HG03575 (cell line): ENCODE measurements at regions not wholly inside any gene's neighbourhood (a gene's known extent, or its start where the extent isn't known, plus 50 kb on each side); places are given as distances from the start of the nearest gene placed in this dataset.
"Not testable (repeated sequence)": the region's sequence is repeated elsewhere in the genome, so short reads cannot be mapped to it uniquely, and the experiment has no call there.

Source experiments
- ATAC-seq: cut with Tn5 transposase; IDR thresholded peaks from one replicate; pipeline ENCODE4 v1.9.1; 2021; ENCODE audit not compliant: unreplicated experiment, insufficient number of reproducible peaks, low FRiP score; ENCODE audit errors: extremely low read depth

GRCh38 chr6:50899306-50899870 lies 80.7 kb downstream of the TFAP2B start:
- ATAC-seq: no peak

DNA sequence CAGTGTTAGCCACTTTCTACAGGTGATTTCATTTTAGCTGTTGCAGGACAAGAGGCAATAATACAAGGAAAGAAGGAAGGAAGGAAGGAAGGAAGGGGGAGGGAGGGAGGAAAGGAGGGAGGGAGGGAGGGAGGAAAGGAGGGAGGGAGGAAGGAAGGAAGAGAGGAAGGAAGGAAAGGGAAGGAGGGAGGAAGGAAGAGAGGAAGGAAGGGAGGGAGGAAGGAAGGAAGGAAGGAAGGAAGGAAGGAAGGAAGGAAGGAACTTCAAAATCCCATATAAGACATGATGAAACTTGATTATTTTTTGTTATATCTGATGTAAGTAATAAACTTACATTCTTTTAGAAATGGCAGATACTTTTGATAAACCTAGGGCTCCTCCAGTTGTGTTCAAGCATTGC lies 83.6 kb downstream of the TFAP2B start:
- no peak for ATAC-seq

DNA sequence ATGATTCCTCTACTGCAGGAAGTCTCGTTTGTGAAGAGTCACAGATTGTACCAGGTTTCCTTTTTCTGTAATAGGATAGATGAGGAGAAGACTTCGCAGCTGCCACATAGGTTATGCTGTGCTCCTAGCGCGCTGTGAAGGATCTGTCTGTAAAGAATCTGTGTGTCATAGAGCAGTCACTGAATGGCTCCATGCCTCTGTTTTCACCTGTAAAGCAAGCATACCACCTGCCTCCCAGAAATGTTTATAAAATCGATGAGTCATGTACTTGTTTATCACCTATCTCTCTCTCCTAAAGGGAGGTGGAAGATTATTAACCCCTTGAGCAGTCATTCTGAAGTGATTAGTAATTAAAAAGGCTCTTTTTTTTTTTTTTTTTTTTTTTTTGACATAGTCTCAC lies 86.6 kb downstream of the TFAP2B start:
- ATAC-seq: no peak

DNA sequence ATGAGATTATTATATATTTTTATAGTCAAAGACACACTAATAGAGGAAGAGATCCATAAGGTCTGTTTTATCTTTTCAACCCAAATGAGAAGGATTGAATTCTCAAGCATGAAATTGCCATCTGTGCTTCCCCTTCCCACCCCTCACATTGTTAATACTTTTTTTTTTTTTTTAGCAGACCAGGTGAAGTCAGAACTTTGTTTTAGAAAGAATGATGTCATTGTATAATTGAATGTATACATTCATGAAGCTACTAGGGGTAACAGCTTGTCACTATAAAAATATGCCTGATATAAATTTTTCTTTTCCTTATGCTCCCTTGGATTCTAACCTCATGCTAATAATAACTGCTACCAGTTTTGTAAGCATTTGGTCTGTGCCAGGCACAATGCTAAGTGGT lies 88.9 kb downstream of the TFAP2B start:
- no peak for ATAC-seq

DNA sequence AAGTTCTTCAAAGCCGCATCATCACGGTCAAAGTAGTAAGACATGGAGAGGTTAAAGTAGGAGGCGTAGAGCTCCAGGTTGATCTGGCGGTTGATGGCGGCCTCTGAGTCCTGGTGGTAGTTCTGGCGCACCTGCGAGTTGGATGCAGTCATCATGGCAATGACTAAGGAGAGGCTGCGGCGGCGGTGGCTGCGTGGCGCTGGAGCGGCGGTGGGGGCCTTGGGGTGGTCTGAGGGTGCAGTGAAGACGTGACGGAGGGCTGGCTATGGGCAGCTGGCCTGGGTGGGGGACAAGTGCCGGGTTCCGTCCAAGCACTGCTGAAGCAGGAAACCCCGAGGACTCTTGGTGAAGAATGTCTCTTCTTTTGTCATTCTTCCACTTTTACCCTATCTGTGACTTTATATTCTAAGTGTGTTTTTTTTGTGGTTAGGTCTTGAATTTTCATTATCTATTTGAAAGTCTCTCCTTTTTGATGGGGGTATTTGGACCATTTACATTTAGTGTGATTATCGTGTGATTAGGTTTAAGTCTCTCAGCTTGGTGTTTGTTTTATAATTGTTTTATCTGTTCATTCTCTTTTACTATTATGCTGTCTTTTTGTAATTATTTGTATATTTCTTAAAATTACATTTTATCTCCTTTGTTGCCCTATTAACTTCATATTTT lies 94.6 kb downstream of the TFAP2B start:
- no peak for ATAC-seq

DNA sequence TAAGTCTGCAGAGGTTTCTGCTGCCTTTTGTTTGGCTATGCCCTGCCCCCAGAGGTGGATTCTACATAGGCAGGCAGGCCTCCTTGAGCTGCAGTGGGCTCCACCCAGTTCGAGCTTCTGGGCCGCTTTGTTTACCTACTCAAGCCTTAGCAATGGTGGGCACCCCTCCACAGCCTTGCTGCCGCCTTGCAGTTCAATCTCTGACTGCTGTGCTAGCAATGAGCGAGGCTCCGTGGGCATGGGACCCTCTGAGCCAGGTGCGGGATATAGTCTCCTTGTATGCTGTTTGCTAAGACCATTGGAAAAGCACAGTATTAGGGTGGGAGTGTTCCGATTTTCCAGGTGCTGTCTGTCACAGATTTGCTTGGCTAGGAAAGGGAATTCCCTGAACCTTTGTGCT lies 102.7 kb downstream of the TFAP2B start:
- ATAC-seq: not testable (repeated sequence)

DNA sequence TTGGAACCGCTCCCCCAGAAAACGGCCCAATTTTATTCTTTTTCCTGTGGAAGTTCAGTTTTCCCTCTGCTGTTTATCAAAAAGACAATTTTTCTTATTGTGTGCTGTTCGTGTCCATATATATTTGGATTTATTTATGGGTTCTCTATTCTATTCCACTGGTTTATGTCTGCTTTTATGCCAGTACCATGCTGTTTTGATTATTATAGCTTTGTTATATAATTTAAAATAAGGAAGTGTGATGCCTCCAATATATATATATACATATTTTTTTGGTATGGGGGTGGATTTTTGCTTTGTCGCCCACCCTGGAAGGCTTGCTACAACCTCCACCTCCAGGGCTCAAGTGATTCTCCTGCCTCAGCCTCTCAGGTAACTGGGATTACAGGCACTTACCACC lies 103.3 kb downstream of the TFAP2B start:
- ATAC-seq: no peak

DNA sequence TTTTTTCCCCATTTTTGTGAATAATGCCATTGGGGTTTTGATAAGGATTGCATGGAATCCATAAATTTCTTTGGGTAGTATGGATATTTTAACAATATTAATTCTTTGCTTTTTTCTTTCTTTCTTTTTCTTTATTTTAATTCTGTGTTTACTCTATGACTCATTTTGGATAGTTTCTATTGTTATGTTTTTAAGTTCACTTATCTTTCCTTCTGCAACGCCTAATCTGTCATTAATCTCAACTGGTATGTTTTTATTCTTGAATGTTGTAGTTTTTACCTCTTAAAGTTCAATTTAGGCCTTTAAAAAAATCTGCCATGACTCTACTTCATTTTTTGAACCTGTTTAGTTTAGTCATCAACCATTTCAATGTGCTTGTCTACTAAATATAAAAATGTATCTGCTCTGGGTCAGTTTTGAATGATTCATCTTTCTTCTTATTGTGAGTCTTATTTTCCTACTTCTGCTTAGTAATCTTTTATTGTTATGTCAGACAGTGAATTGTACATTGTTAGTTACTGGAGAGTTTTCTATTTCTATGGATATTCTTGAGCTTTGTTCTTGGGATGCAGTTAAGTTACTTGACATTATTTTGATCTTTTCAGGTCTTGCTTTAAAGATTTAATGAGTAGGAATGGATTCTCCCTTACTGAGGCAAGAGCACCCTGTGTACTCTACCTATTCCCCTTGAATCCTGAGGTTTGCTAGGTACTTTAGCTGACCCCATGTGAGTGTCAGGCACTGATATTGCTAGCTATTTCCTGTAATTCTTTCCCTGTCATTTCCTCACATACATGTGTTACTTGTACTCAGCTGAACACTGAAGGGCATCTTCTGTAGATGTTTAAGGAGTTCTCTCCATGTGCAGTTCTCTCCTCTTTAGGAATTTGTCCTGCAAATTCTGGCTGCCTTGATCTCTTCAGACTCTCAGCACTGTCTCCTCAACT lies 104.2 kb downstream of the TFAP2B start:
- ATAC-seq: no peak

DNA sequence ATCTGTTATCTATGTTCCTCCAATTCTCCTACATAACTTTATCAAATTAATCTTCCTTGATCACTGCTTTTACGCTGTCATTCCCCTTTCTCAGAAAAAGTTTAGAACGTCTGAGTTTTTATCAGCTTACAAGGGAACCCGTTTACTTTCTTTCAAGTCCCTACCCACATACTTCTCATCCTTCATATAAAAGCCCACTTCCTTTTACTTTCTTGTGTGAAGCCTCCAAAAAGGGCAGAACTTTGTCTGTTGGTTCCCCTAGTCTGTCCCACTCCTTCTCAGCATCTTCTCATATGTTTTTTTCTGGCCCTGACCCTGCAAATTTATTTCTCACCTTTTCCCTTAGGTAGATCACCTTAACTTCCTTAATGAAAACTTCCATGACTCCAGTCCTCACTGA lies 106.1 kb downstream of the TFAP2B start:
- no peak for ATAC-seq

DNA sequence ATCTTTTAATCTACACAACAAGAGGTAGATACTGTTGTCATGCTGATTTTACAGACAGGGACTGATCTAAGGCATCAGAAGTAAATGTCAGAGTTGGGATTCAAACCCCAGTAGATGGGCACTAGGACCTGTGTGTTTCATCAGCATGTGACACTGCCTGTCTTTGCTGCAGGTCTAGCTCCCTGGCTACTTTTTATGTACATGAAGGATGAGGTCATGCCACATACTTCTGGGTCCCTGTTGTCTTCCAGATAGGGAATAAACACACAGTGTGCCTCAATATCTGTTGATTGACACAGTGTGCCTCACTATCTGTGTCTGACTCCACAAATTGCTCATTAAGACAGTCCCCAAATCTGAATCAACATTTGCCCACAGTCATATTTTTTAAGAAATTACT lies 106.9 kb downstream of the TFAP2B start:
- no peak for ATAC-seq

- ATAC-seq: no peak
Measured at GRCh38 chr6:50925981-50926380, 107.3 kb downstream of the TFAP2B start.

DNA sequence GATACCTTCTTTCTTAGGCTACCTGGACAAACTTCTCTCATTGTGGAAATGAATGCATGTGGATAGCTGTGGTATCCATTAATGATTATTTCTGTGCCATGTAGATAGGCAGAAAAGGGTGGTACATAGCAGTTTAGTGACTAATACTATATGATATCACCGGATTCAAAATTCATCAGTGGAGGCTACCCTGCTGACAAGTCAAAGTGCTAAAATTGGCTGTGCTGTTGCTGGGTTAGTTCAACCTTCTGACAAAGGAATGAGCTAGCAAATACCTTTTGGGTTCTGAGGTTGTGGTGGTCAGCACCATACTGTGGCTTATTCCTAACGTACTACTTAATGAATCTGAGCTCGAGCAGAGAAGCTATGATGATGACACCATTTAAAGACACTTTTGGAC lies 109.1 kb downstream of the TFAP2B start:
- ATAC-seq: no peak

GRCh38 chr6:50929323-50929722 lies 110.7 kb downstream of the TFAP2B start:
- ATAC-seq: no peak

- no peak for ATAC-seq
Measured at GRCh38 chr6:50935442-50935841, 116.8 kb downstream of the TFAP2B start.

GRCh38 chr6:50936277-50936681 lies 117.6 kb downstream of the TFAP2B start:
- no peak for ATAC-seq

DNA sequence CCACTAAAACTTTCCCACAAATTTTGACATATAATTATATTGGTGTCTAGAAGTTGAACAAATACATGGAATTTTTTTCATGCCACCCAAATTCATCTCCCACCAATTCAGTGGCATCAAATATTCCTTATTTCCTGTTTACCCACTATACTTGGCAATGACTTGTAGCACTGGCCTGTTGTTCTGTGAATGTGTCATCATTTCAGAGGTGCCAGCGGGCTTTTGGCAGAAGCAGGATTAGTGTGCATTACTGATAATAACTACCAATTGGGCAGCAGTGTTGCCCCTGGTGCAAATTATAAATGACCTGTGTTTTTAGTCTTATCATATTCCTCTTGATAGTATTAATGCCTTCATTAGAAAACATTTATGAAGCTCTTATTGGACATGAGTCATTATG lies 121.3 kb downstream of the TFAP2B start:
- no peak for ATAC-seq

DNA sequence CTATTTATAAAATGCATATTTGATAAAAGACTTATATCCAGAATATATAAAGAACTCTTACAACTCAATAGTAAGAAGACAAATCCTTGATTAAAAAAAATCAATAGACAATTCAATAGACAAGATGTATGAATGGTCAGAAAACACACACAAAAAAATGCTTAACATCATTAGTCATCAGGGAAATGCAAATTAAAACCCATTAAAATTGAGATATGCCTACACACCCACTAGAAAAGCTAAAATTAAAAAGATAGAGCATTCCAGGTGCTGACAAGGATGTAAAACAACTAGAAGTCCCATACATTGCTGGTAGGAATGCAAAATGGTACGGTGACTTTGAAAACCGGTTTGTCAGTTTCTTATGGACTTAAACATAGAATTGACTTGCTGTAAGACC lies 127.1 kb downstream of the TFAP2B start:
- ATAC-seq: no peak

GRCh38 chr6:50952092-50952907 lies 133.6 kb downstream of the TFAP2B start:
- no peak for ATAC-seq

DNA sequence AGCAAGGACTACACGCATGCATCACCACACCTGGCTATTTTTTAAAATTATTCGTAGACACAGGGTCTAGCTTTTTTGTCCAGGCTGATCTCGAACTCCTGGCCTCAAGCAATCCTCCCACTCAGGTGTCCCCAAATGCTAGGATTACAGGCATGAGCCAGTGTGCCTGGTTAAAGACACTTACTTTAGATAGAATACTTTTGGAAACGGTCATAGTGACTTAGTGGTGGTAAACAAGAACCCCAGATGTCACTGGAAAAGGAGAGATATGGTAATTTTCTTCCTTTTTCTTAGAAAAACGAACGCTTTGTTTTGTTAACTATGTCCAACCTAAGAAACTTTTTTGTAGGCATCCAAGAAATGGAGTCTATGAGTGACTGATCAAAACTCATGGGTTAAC lies 137.3 kb downstream of the TFAP2B start:
- no peak for ATAC-seq
